Fibroblast of the conjunctiva (primary cell): ENCODE measurements at regions not wholly inside any gene's neighbourhood (a gene's known extent, or its start where the extent isn't known, plus 50 kb on each side); places are given as distances from the start of the nearest gene placed in this dataset.
"Not testable (repeated sequence)": the region's sequence is repeated elsewhere in the genome, so short reads cannot be mapped to it uniquely, and the experiment has no call there.

Experiments used
- DNase-seq: peaks from one replicate; pipeline ENCODE4 v3.0.0-alpha.2; 2010; ENCODE audit warnings: low read depth

GRCh38 chr2:103386872-103387271 lies 625.0 kb downstream of the TMEM182 start:
- DNase-seq, result no peak

GRCh38 chr2:103387888-103388287 lies 626.1 kb downstream of the TMEM182 start:
- no peak for DNase-seq

GRCh38 chr2:103396152-103396551 lies 634.3 kb downstream of the TMEM182 start:
- DNase-seq, result no peak

GRCh38 chr2:103401621-103402020 lies 639.8 kb downstream of the TMEM182 start:
- no peak for DNase-seq

GRCh38 chr2:103402336-103402735 lies 640.5 kb downstream of the TMEM182 start:
- no peak for DNase-seq

GRCh38 chr2:103402944-103403343 lies 641.1 kb downstream of the TMEM182 start:
- DNase-seq, result no peak

- not testable (repeated sequence) for DNase-seq
These were observed 641.6 kb downstream of the TMEM182 start for GRCh38 chr2:103403388-103403787.

- DNase-seq, result no peak
These were observed 648.4 kb downstream of the TMEM182 start for GRCh38 chr2:103410221-103410620.

- DNase-seq, result no peak
These were observed 657.7 kb downstream of the TMEM182 start for GRCh38 chr2:103419506-103419905.

- DNase-seq, result no peak
These were observed 661.3 kb downstream of the TMEM182 start for GRCh38 chr2:103423100-103423499.

- no peak for DNase-seq
These were observed 665.7 kb downstream of the TMEM182 start for GRCh38 chr2:103427567-103427966.

GRCh38 chr2:103430191-103430590 lies 668.4 kb downstream of the TMEM182 start:
- DNase-seq, result no peak

GRCh38 chr2:103435010-103435409 lies 673.2 kb downstream of the TMEM182 start:
- no peak for DNase-seq

- no peak for DNase-seq
These were observed 675.3 kb downstream of the TMEM182 start for GRCh38 chr2:103437161-103437560.

- DNase-seq, result no peak
These were observed 683.5 kb downstream of the TMEM182 start for GRCh38 chr2:103445347-103445746.

GRCh38 chr2:103448495-103448894 lies 686.7 kb downstream of the TMEM182 start:
- DNase-seq, result no peak

GRCh38 chr2:103451283-103451682 lies 689.5 kb downstream of the TMEM182 start:
- no peak for DNase-seq

- DNase-seq, result no peak
These were observed 697.5 kb downstream of the TMEM182 start for GRCh38 chr2:103459283-103459682.

- no peak for DNase-seq
These were observed 700.3 kb downstream of the TMEM182 start for GRCh38 chr2:103462101-103462500.

GRCh38 chr2:103462712-103463111 lies 700.9 kb downstream of the TMEM182 start:
- no peak for DNase-seq

GRCh38 chr2:103464831-103465230 lies 703.0 kb downstream of the TMEM182 start:
- no peak for DNase-seq

- DNase-seq, result no peak
These were observed 708.0 kb downstream of the TMEM182 start for GRCh38 chr2:103469800-103470199.

GRCh38 chr2:103484906-103485305 lies 723.1 kb downstream of the TMEM182 start:
- no peak for DNase-seq

GRCh38 chr2:103496850-103497249 lies 735.0 kb downstream of the TMEM182 start:
- no peak for DNase-seq

- no peak for DNase-seq
These were observed 745.0 kb downstream of the TMEM182 start for GRCh38 chr2:103506812-103507211.
